ENCODE measurements at regions not wholly inside any gene's neighbourhood (a gene's known extent, or its start where the extent isn't known, plus 50 kb on each side); places are given as distances from the start of the nearest gene placed in this dataset.

GRCh38 chr18:72391951-72392350, 152.2 kb downstream of the CBLN2 start:
- TF ChIP-seq POLR2A (IDR thresholded peaks at IDR 0.05; ENCODE audit: low read depth, low read length) (no peak), POLR2AphosphoS5 (IDR thresholded peaks at IDR 0.05; ENCODE audit: low read depth, low read length) (no peak), SPI1 (IDR thresholded peaks at IDR 0.05; ENCODE audit: low read depth, low read length) (no peak)

Data from GM12891 (cell line).